GM12872 (cell line): ENCODE measurements at regions not wholly inside any gene's neighbourhood (a gene's known extent, or its start where the extent isn't known, plus 50 kb on each side); places are given as distances from the start of the nearest gene placed in this dataset.

Source experiments
- TF ChIP-seq, protein P1 (sequence below): IDR thresholded peaks from 3 replicates; pipeline ENCODE4 v1.5.1; 2011; ENCODE audit warnings: low read depth, mild to moderate bottlenecking, low read length, moderate library complexity; ENCODE audit not compliant: insufficient read depth

DNA sequence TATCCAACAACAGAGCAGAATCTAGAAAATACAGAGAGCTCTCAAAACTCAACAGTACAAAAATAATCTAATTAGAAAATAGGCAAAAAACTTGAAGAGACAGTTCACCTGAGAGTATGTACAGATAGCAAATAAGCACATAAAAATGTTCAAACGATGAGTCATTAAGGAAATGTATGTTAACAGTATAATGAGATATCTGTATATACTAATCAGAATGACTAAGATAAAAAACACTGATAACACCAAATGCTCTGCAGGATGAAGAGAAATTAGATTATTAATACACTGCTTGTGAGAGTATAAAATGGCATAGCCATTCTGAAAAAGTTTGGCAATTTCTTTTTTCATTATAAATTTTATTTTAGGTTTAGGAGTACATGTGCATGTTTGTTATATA lies 1307.6 kb upstream of the GOT2 start:
- TF ChIP-seq, protein P1, sequence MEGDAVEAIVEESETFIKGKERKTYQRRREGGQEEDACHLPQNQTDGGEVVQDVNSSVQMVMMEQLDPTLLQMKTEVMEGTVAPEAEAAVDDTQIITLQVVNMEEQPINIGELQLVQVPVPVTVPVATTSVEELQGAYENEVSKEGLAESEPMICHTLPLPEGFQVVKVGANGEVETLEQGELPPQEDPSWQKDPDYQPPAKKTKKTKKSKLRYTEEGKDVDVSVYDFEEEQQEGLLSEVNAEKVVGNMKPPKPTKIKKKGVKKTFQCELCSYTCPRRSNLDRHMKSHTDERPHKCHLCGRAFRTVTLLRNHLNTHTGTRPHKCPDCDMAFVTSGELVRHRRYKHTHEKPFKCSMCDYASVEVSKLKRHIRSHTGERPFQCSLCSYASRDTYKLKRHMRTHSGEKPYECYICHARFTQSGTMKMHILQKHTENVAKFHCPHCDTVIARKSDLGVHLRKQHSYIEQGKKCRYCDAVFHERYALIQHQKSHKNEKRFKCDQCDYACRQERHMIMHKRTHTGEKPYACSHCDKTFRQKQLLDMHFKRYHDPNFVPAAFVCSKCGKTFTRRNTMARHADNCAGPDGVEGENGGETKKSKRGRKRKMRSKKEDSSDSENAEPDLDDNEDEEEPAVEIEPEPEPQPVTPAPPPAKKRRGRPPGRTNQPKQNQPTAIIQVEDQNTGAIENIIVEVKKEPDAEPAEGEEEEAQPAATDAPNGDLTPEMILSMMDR = no peak

DNA sequence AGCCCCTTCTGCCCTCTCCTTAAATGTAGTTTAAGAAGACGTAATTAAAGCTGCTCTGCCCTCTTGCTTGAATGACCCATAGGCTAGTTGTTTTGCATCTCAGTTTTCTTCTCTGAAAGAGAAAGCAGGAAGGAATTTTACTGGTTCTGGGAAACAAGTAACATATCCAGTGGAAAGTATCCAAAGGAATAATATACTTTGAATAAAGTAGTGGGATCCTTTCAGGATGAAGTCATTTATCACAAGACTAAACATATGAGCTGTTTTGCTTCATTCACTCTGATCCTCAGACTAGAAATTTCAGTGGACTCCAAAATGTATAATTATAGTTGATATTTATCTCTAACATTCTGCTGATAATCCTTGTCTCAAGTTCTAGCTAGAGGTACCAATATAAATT lies 1297.6 kb upstream of the GOT2 start:
- TF ChIP-seq, protein P1 = no peak

DNA sequence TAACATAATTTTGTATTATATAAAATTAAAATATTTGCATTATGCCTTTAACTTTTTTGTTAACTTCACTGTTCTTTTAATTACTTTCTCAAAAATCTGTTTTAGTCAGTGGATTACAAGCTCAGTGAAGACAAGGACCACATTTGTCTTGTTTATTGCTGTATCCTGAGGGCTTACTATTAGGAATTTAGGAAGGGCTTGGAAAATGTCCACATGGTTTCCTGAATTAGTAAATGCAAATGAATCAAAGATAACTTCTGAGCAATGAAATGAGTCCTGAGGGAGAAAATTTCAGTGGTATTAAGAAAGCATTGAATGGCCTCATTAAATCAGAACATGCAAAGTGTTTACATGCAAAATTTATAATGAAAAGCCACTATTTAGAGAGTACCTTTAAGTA lies 1293.2 kb upstream of the GOT2 start:
- TF ChIP-seq, protein P1 = no peak

DNA sequence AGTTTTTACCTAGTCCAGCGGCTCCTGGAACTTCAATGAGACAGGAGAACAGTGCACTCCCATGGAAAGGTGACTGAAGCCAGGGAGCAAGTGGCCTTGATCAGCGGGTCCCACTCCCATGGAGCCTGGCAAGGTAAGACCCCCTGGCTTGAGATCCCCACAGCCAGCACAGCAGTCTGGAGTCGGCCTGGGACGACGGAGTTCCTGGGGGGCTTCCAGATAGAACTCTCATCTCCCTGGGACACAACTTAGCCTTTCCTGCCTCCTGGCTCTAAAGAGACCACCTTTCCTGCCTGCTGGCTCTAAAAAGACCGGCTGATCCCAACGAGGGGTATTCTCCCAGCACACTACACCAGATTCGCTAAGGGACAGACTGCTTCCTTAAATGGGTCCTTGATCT lies 1279.0 kb upstream of the GOT2 start:
- TF ChIP-seq, protein P1 = no peak

DNA sequence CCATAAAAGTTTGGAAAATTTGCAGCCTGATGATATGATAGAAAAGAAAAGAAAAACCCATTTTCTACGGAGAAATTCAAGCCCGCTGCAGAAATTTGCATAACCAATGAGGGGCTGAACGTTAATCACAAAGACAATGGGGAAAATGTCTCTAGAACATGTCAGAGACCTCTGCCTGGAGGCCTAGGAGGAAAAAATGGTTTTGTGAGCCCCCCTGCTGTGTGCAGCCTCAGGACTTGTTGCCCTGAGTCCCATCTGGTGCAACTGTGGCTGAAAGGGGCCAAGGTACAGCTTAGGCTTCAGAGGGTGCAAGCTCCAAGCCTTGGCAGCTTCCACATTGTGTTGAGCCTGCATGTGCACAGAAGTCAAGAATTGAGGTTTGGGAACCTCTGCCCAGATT lies 1267.4 kb upstream of the GOT2 start:
- TF ChIP-seq, protein P1 = no peak

DNA sequence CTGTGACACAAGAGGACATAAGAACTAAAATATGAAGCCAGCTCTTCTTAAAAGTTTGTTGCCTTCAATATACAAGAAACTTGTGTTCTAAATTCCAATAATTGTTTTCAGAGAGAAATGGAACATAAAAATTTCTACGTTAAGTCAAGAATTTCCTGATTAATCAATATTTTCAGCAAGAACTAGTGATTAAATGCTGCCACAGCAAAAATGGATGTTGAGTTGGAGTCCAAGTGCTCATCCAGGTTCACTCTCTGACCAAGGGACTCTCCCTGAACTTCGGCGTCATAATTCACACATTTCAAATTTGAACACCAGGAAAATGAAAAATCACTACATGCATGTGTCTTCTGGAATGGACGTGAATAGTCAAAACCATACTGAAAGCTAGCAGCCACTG lies 1263.6 kb upstream of the GOT2 start:
- TF ChIP-seq, protein P1 = no peak

DNA sequence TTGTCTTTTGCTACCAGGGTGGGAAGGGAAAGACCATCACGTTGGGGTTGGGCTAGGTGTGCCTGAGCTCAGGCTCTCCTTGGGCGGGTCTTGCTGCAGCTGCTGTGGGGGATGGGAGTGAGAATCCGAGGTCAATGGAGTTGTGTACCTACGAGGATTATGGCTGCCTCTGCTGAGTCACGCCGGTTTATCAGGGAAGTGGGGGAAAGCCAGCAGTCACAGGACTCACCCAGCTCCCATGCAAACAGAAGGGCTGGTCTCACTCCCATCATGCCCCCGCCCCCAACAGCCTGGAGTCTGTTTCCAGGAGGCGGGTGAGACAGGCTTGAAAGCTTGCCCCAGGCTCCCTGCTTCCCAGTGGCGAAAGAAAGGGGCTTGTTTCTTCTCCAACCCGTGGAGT lies 1259.0 kb upstream of the GOT2 start:
- TF ChIP-seq, protein P1 = no peak

DNA sequence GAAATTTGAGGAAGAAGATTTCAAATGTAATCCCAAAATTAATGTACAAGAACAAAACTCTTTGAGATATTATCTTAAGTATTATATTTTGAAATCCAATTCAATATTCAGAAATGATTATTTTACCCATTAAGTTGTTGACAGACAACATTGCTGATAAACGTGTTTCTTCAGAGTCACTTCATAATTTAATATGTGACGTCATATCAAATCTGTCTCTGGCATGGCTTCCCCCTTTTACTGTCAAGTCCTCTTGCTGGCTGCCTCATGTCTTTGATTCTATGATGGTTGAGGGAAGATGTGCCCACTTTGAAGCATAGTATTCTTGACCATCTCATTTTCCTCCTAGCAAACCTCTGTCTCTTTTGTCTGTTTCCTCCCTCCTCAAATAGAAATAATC lies 1257.1 kb upstream of the GOT2 start:
- TF ChIP-seq, protein P1 = no peak
